NB4 (cell line): ENCODE measurements at regions not wholly inside any gene's neighbourhood (a gene's known extent, or its start where the extent isn't known, plus 50 kb on each side); places are given as distances from the start of the nearest gene placed in this dataset.

Source experiments
- DNase-seq: peaks from one replicate; pipeline ENCODE4 v3.0.0; 2010; ENCODE audit warnings: low read depth
- H3K4me3 ChIP-seq: one replicate; pipeline ENCODE4 v1.5.1; 2011; ENCODE audit warnings: mild to moderate bottlenecking, low read depth, low read length, moderate library complexity
- CTCF ChIP-seq: IDR thresholded peaks from one replicate; pipeline ENCODE4 v1.5.1; 2012; ENCODE audit warnings: low read depth, low read length
- MAX ChIP-seq: IDR thresholded peaks from 2 replicates; pipeline ENCODE4 v1.6.1; 2011; ENCODE audit warnings: low read depth, low read length
- MYC ChIP-seq: IDR thresholded peaks from 2 replicates; pipeline ENCODE4 v1.6.1; 2011; ENCODE audit warnings: low read depth, low read length
- POLR2A ChIP-seq: IDR thresholded peaks from 2 replicates; pipeline ENCODE4 v1.6.1; 2011; ENCODE audit warnings: mild to moderate bottlenecking; ENCODE audit not compliant: insufficient read length; ENCODE audit errors: extremely low read depth

- no peak overlapping the region for H3K4me3 ChIP-seq
- peak; percentile 16 for DNase-seq
- TF ChIP-seq MYC (no peak), POLR2A (no peak), MAX (no peak)
These were observed 204.8 kb downstream of the TRAM1L1 start for GRCh38 chr4:116880625-116881024.

GRCh38 chr4:116878280-116878679 lies 207.1 kb downstream of the TRAM1L1 start:
- TF ChIP-seq MAX (no peak), CTCF (no peak), MYC (no peak), POLR2A (no peak)
- H3K4me3 ChIP-seq, result no peak overlapping the region
- no peak for DNase-seq

GRCh38 chr4:116877069-116877468 lies 208.3 kb downstream of the TRAM1L1 start:
- TF ChIP-seq MYC (no peak), MAX (no peak), POLR2A (no peak), CTCF (no peak)
- H3K4me3 ChIP-seq, result no peak overlapping the region
- DNase-seq, result no peak

GRCh38 chr4:116872941-116873340 lies 212.4 kb downstream of the TRAM1L1 start:
- H3K4me3 ChIP-seq, result no peak overlapping the region
- TF ChIP-seq CTCF, result no peak
- no peak for TF ChIP-seq POLR2A
- no peak for DNase-seq

GRCh38 chr4:116872308-116872707 lies 213.1 kb downstream of the TRAM1L1 start:
- TF ChIP-seq CTCF (no peak), MYC (no peak), POLR2A (no peak), MAX (no peak)
- H3K4me3 ChIP-seq, result no peak overlapping the region
- DNase-seq, result no peak

- no peak for DNase-seq
- TF ChIP-seq MYC (no peak), CTCF (no peak), POLR2A (no peak), MAX (no peak)
These were observed 214.7 kb downstream of the TRAM1L1 start for GRCh38 chr4:116870686-116871085.

More at GRCh38 chr4:116870686-116871085, 214.7 kb downstream of the TRAM1L1 start:
- H3K4me3 ChIP-seq, result no peak overlapping the region
